H1 (cell line): ENCODE measurements at regions not wholly inside any gene's neighbourhood (a gene's known extent, or its start where the extent isn't known, plus 50 kb on each side); places are given as distances from the start of the nearest gene placed in this dataset.

Experiments
- NRF1 ChIP-seq: IDR thresholded peaks from 2 replicates; pipeline ENCODE4 v1.6.1; 2011; ENCODE audit warnings: mild to moderate bottlenecking, low read depth, low read length, improper control_type of control experiment
- SRF ChIP-seq: IDR thresholded peaks from 2 replicates; pipeline ENCODE4 v1.6.1; 2011; ENCODE audit warnings: mild to moderate bottlenecking, low read depth, low read length, moderate library complexity
- TEAD4 ChIP-seq: IDR thresholded peaks from 2 replicates; pipeline ENCODE4 v1.6.1; 2012; ENCODE audit warnings: low read depth, low read length, inconsistent platforms, mixed read lengths
- TF ChIP-seq, protein P1 (sequence below): IDR thresholded peaks from 2 replicates; pipeline ENCODE4 v1.6.1; 2011; ENCODE audit warnings: low read length, improper control_type of control experiment
- TF ChIP-seq, protein P2 (sequence below): IDR thresholded peaks from 2 replicates; pipeline ENCODE4 v1.6.1; 2011; ENCODE audit warnings: low read depth, mild to moderate bottlenecking, low read length; ENCODE audit not compliant: insufficient read depth

DNA sequence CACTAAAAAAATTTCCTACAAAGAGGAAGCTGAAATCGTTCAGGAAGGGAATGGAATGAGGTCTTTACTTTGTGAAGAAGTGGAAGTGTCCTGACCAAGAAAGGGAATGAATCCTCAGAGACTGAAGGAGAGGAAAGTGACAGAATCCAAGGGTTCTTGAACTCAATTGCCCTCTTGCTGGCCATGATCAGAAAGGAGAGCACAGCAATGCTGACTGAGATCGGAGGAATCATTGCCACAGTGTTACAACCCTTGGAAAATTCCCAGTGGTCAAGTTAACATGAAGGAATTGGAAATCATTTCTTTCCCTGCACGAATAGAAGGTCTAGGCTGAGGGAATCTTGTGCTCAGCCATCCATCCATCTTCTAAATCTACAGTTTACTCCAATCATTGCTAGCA is 190.0 kb upstream of the NEIL3 start (continued):
- TF ChIP-seq, protein P1, sequence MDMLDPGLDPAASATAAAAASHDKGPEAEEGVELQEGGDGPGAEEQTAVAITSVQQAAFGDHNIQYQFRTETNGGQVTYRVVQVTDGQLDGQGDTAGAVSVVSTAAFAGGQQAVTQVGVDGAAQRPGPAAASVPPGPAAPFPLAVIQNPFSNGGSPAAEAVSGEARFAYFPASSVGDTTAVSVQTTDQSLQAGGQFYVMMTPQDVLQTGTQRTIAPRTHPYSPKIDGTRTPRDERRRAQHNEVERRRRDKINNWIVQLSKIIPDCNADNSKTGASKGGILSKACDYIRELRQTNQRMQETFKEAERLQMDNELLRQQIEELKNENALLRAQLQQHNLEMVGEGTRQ: no peak
- TF ChIP-seq NRF1: no peak
- TF ChIP-seq SRF: no peak
- TF ChIP-seq, protein P2, sequence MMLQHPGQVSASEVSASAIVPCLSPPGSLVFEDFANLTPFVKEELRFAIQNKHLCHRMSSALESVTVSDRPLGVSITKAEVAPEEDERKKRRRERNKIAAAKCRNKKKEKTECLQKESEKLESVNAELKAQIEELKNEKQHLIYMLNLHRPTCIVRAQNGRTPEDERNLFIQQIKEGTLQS: no peak
- no peak for TF ChIP-seq TEAD4
